ENCODE measurements at regions not wholly inside any gene's neighbourhood (a gene's known extent, or its start where the extent isn't known, plus 50 kb on each side); places are given as distances from the start of the nearest gene placed in this dataset.

DNA sequence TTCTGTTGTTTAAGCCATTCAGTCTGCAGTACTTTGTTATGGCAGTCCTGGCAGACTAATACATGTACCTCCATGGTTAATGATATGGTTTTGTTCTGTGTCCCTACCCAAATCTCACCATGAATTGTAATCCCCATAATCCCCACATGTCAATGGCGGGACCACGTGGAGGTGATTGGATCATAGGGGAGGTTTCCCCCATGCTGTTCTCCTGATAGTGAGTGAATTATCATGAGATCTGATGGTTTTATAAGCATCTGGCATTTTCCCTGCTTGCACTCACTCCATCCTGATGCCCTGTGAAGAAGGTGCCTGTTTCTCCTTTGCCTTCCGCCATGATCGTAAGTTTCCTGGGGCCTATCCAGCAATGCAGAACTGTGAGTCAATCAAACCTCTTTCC is 57.5 kb upstream of the NT5E start:
- Mint-ChIP-seq H3K27ac (no peak overlapping the region), H3K27me3 (ENCODE audit: low read depth in 3 of 3) (no peaks in the 10 kb centered on the region), H3K4me3 (no peak overlapping the region), H3K4me1 (no peaks in the 10 kb centered on the region), H3K9me3 (peaks cover 0 to 10% (median 7%) of the 10 kb centered on the region in 7 donors), H3K36me3 (no peaks in the 10 kb centered on the region)
- no peaks in the 10 kb centered on the region for H3K9me3 ChIP-seq (replicated peaks in 1 of 2; ENCODE audit: control insufficient read depth in 1 of 2, insufficient read depth in 1 of 2, low read length in 2 of 2)
- intact Hi-C loops (cut with micrococcal nuclease): no loop called here
- H3K4me3 ChIP-seq (replicated peaks in 1 of 3; ENCODE audit: low read depth in 2 of 3, low read length in 3 of 3): no peak overlapping the region
- no CpG with 5 or more reads among the region's 4 CpGs for WGBS (ENCODE audit: insufficient coverage)
- H3K4me2 ChIP-seq (replicated peaks; ENCODE audit: extremely low read depth, low read length, poor library complexity, severe bottlenecking): no peak overlapping the region
- TF ChIP-seq, protein P1, sequence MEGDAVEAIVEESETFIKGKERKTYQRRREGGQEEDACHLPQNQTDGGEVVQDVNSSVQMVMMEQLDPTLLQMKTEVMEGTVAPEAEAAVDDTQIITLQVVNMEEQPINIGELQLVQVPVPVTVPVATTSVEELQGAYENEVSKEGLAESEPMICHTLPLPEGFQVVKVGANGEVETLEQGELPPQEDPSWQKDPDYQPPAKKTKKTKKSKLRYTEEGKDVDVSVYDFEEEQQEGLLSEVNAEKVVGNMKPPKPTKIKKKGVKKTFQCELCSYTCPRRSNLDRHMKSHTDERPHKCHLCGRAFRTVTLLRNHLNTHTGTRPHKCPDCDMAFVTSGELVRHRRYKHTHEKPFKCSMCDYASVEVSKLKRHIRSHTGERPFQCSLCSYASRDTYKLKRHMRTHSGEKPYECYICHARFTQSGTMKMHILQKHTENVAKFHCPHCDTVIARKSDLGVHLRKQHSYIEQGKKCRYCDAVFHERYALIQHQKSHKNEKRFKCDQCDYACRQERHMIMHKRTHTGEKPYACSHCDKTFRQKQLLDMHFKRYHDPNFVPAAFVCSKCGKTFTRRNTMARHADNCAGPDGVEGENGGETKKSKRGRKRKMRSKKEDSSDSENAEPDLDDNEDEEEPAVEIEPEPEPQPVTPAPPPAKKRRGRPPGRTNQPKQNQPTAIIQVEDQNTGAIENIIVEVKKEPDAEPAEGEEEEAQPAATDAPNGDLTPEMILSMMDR (IDR thresholded peaks at IDR 0.05): no peak
- no peak overlapping the region for H2AFZ ChIP-seq (ENCODE audit: insufficient read depth, low read depth, low read length, poor library complexity, severe bottlenecking)
- no peak overlapping the region for H3K27ac ChIP-seq (ENCODE audit: low read depth in 1 of 2, low read length in 2 of 2)
- H3K27me3 ChIP-seq (ENCODE audit: control insufficient read depth in 2 of 2, insufficient read depth in 2 of 2, low read length in 2 of 2): no peaks in the 10 kb centered on the region
- DNase-seq: no peak
- H3K79me2 ChIP-seq (ENCODE audit: insufficient read depth, low read length): no peaks in the 10 kb centered on the region
- no peak overlapping the region for H3K9ac ChIP-seq (ENCODE audit: insufficient read depth, low read length, poor library complexity, severe bottlenecking)
- H3K4me1 ChIP-seq (ENCODE audit: control insufficient read depth in 1 of 2, insufficient read depth in 2 of 2, low read length in 2 of 2): no peaks in the 10 kb centered on the region
- no peaks in the 10 kb centered on the region for H3K36me3 ChIP-seq (replicated peaks in 1 of 2; ENCODE audit: control insufficient read depth in 1 of 2, insufficient read depth in 2 of 2, low read length in 2 of 2)
- H4K20me1 ChIP-seq (ENCODE audit: insufficient read depth, low read length): no peaks in the 10 kb centered on the region

DNA sequence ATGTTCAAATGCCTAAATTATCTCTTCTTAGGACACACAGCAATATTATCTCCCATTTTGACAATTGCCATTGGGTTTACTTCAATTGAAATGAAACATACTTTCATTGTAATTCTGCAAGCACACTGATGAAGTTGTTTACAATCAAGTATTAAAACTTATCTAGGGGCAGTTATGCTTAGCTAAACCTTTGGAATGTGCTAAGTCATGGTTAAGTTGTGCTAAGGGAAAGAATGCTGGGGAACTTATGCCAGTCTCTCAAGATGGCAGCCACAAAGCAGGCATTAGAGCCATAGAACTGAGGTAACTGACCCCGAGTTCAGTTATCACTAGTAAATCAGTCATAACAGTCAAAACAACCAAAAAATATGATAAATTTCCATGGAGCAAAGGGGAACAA is 59.1 kb upstream of the NT5E start:
- no peak for DNase-seq
- no peaks in the 10 kb centered on the region for H3K79me2 ChIP-seq (ENCODE audit: insufficient read depth, low read length)
- Mint-ChIP-seq H3K27me3 (ENCODE audit: low read depth in 3 of 3) (no peaks in the 10 kb centered on the region), H3K27ac (no peak overlapping the region), H3K9me3 (peaks cover 0 to 7% (median 3%) of the 10 kb centered on the region in 7 donors), H3K4me3 (no peak overlapping the region), H3K4me1 (no peaks in the 10 kb centered on the region), H3K36me3 (no peaks in the 10 kb centered on the region)
- H4K20me1 ChIP-seq (ENCODE audit: insufficient read depth, low read length): no peaks in the 10 kb centered on the region
- H3K9me3 ChIP-seq (replicated peaks in 1 of 2; ENCODE audit: control insufficient read depth in 1 of 2, insufficient read depth in 1 of 2, low read length in 2 of 2): no peaks in the 10 kb centered on the region
- H3K36me3 ChIP-seq (replicated peaks in 1 of 2; ENCODE audit: control insufficient read depth in 1 of 2, insufficient read depth in 2 of 2, low read length in 2 of 2): no peaks in the 10 kb centered on the region
- H3K27ac ChIP-seq (ENCODE audit: low read depth in 1 of 2, low read length in 2 of 2): no peak overlapping the region
- TF ChIP-seq, protein P1 (IDR thresholded peaks at IDR 0.05): no peak
- intact Hi-C loops (cut with micrococcal nuclease): no loop called here
- no peaks in the 10 kb centered on the region for H3K4me1 ChIP-seq (ENCODE audit: control insufficient read depth in 1 of 2, insufficient read depth in 2 of 2, low read length in 2 of 2)
- no peak overlapping the region for H3K4me3 ChIP-seq (replicated peaks in 1 of 3; ENCODE audit: low read depth in 2 of 3, low read length in 3 of 3)
- H2AFZ ChIP-seq (ENCODE audit: insufficient read depth, low read depth, low read length, poor library complexity, severe bottlenecking): no peak overlapping the region
- H3K27me3 ChIP-seq (ENCODE audit: control insufficient read depth in 2 of 2, insufficient read depth in 2 of 2, low read length in 2 of 2): no peaks in the 10 kb centered on the region
- no peak overlapping the region for H3K4me2 ChIP-seq (replicated peaks; ENCODE audit: extremely low read depth, low read length, poor library complexity, severe bottlenecking)
- no CpG with 5 or more reads among the region's 1 CpG for WGBS (ENCODE audit: insufficient coverage)
- no peak overlapping the region for H3K9ac ChIP-seq (ENCODE audit: insufficient read depth, low read length, poor library complexity, severe bottlenecking)

All from CD14-positive monocyte (primary cell).